Neural progenitor cell (in vitro differentiated cells): ENCODE measurements at regions not wholly inside any gene's neighbourhood (a gene's known extent, or its start where the extent isn't known, plus 50 kb on each side); places are given as distances from the start of the nearest gene placed in this dataset.

Source experiments
- CTCF ChIP-seq: fragments of 200-600 bp; sonication (generic); IDR thresholded peaks from 2 replicates; pipeline ENCODE4 v1.5.1; 2017; ENCODE audit warnings: antibody characterized with exemption, mild to moderate bottlenecking
- EZH2 ChIP-seq: fragments of 200-600 bp; sonication (generic); IDR thresholded peaks from 2 replicates; pipeline ENCODE4 v1.6.1; 2017; ENCODE audit warnings: antibody characterized with exemption, mild to moderate bottlenecking, moderate library complexity
- EZH2phosphoT487 ChIP-seq: fragments of 200-600 bp; sonication (generic); IDR thresholded peaks from 2 replicates; pipeline ENCODE4 v1.6.1; 2017; ENCODE audit warnings: antibody characterized with exemption

GRCh38 chr15:100703671-100704070 lies 101.3 kb downstream of the ASB7 start:
- TF ChIP-seq CTCF = no peak
- TF ChIP-seq EZH2 = no peak
- TF ChIP-seq EZH2phosphoT487 = no peak
